Lower leg skin (tissue), 3 donors: ENCODE measurements at regions not wholly inside any gene's neighbourhood (a gene's known extent, or its start where the extent isn't known, plus 50 kb on each side); places are given as distances from the start of the nearest gene placed in this dataset.

Experiments used
- CTCF ChIP-seq, 3 donors: fragments of 450-650 bp; IDR thresholded peaks; one replicate each; pipeline ENCODE4 v1.5.1; 2016; ENCODE audit warnings: antibody characterized with exemption in 3 of 3, mild to moderate bottlenecking in 3 of 3, moderate library complexity in 2 of 3
- POLR2A ChIP-seq, 2 donors: fragments of 450-650 bp; IDR thresholded peaks; one replicate each; pipeline ENCODE4 v1.6.1; 2016 to 2017; ENCODE audit warnings: antibody characterized with exemption in 2 of 2, mild to moderate bottlenecking in 1 of 2, moderate library complexity in 1 of 2

GRCh38 chr2:123636232-123636631 is 388.9 kb upstream of the CNTNAP5 start:
- TF ChIP-seq CTCF (IDR thresholded peaks at IDR 0.05) = no peak
- TF ChIP-seq POLR2A (IDR thresholded peaks at IDR 0.05) = no peak
